ENCODE measurements at regions not wholly inside any gene's neighbourhood (a gene's known extent, or its start where the extent isn't known, plus 50 kb on each side); places are given as distances from the start of the nearest gene placed in this dataset.

- H3K4me1 Mint-ChIP-seq (ENCODE audit: low read depth) = no peaks in the 10 kb centered on the region
- TF ChIP-seq, protein P1, sequence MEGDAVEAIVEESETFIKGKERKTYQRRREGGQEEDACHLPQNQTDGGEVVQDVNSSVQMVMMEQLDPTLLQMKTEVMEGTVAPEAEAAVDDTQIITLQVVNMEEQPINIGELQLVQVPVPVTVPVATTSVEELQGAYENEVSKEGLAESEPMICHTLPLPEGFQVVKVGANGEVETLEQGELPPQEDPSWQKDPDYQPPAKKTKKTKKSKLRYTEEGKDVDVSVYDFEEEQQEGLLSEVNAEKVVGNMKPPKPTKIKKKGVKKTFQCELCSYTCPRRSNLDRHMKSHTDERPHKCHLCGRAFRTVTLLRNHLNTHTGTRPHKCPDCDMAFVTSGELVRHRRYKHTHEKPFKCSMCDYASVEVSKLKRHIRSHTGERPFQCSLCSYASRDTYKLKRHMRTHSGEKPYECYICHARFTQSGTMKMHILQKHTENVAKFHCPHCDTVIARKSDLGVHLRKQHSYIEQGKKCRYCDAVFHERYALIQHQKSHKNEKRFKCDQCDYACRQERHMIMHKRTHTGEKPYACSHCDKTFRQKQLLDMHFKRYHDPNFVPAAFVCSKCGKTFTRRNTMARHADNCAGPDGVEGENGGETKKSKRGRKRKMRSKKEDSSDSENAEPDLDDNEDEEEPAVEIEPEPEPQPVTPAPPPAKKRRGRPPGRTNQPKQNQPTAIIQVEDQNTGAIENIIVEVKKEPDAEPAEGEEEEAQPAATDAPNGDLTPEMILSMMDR (IDR thresholded peaks at IDR 0.05) = no peak
Measured at GRCh38 chr2:153179808-153180207, 298.8 kb downstream of the RPRM start.

GRCh38 chr2:153169609-153170008 lies 309.0 kb downstream of the RPRM start:
- no peak overlapping the region for H3K4me3 Mint-ChIP-seq
- TF ChIP-seq, protein P1 (IDR thresholded peaks at IDR 0.05) = no peak
- no peaks in the 10 kb centered on the region for H3K36me3 Mint-ChIP-seq (ENCODE audit: low read depth)
- DNase-seq = no peak
- no peak overlapping the region for H3K27ac Mint-ChIP-seq
- no peaks in the 10 kb centered on the region for H3K27me3 Mint-ChIP-seq (ENCODE audit: insufficient read depth)
- H3K9me3 Mint-ChIP-seq = peaks cover 43% of the 10 kb centered on the region
- H3K4me1 Mint-ChIP-seq (ENCODE audit: low read depth) = no peaks in the 10 kb centered on the region

More at GRCh38 chr2:153179808-153180207, 298.8 kb downstream of the RPRM start:
- peaks cover 7% of the 10 kb centered on the region; the same call in 1 of the 2 replicates for H3K36me3 Mint-ChIP-seq (ENCODE audit: low read depth)
- H3K4me3 Mint-ChIP-seq = no peak overlapping the region
- no peak for DNase-seq
- no peaks in the 10 kb centered on the region; the same call in 1 of the 2 replicates for H3K27me3 Mint-ChIP-seq (ENCODE audit: insufficient read depth)
- no peak overlapping the region for H3K27ac Mint-ChIP-seq
- peaks cover 24% of the 10 kb centered on the region for H3K9me3 Mint-ChIP-seq

GRCh38 chr2:153165021-153165420 lies 313.5 kb downstream of the RPRM start:
- DNase-seq = no peak
- Mint-ChIP-seq H3K27ac (no peak overlapping the region), H3K27me3 (ENCODE audit: insufficient read depth) (no peaks in the 10 kb centered on the region), H3K4me1 (ENCODE audit: low read depth) (no peaks in the 10 kb centered on the region), H3K4me3 (no peak overlapping the region), H3K9me3 (peaks cover 42% of the 10 kb centered on the region), H3K36me3 (ENCODE audit: low read depth) (no peaks in the 10 kb centered on the region)
- TF ChIP-seq, protein P1 (IDR thresholded peaks at IDR 0.05) = no peak

- TF ChIP-seq, protein P1 (IDR thresholded peaks at IDR 0.05) = peak; percentile 30
- H3K36me3 Mint-ChIP-seq (ENCODE audit: low read depth) = no peaks in the 10 kb centered on the region
- no peak for DNase-seq
- H3K27me3 Mint-ChIP-seq (ENCODE audit: insufficient read depth) = no peaks in the 10 kb centered on the region
- no peaks in the 10 kb centered on the region for H3K4me1 Mint-ChIP-seq (ENCODE audit: low read depth)
- H3K27ac Mint-ChIP-seq = no peak overlapping the region
- H3K9me3 Mint-ChIP-seq = peaks cover 43% of the 10 kb centered on the region
- no peak overlapping the region for H3K4me3 Mint-ChIP-seq
Measured at GRCh38 chr2:153163055-153163454, 315.5 kb downstream of the RPRM start.

GRCh38 chr2:153156743-153157142 lies 321.8 kb downstream of the RPRM start:
- Mint-ChIP-seq H3K9me3 (peaks cover 33% of the 10 kb centered on the region), H3K36me3 (ENCODE audit: low read depth) (no peaks in the 10 kb centered on the region), H3K4me1 (ENCODE audit: low read depth) (no peaks in the 10 kb centered on the region), H3K27me3 (ENCODE audit: insufficient read depth) (no peaks in the 10 kb centered on the region), H3K27ac (no peak overlapping the region), H3K4me3 (no peak overlapping the region)
- DNase-seq = no peak
- TF ChIP-seq, protein P1 (IDR thresholded peaks at IDR 0.05) = no peak

DNA sequence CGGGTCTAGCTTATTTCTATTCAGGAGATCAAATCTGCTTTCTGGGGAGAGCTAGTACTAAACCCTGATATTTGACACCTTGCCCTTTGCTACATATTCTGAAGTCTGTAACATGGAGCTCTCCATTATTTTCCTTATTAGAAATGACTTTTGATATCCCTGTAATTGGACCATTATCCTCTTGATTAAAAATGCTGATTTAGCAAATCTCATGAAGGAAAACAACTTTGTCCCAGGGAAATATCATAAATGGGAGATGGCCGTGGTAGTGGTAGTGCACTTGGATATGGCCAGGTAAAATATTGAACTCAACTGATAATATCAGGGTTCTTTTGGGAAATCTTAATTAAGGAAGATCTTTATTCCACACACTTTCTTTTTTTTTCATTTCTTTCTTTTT lies 326.5 kb downstream of the RPRM start:
- TF ChIP-seq, protein P1 (IDR thresholded peaks at IDR 0.05) = no peak
- Mint-ChIP-seq H3K27me3 (ENCODE audit: insufficient read depth) (no peaks in the 10 kb centered on the region), H3K27ac (no peak overlapping the region), H3K9me3 (peaks cover 30% of the 10 kb centered on the region), H3K4me1 (ENCODE audit: low read depth) (no peaks in the 10 kb centered on the region), H3K36me3 (ENCODE audit: low read depth) (no peaks in the 10 kb centered on the region), H3K4me3 (no peak overlapping the region)
- DNase-seq = no peak

Data from HFFc6 (cell line).